ENCODE measurements at regions not wholly inside any gene's neighbourhood (a gene's known extent, or its start where the extent isn't known, plus 50 kb on each side); places are given as distances from the start of the nearest gene placed in this dataset.

GRCh38 chr3:74673326-74673725, 58.9 kb upstream of the CNTN3 start:
- no peak overlapping the region for H3K4me3 ChIP-seq (ENCODE audit: low read length)
- POLR2A ChIA-PET, result no interaction called here
- H3K27ac Mint-ChIP-seq, result no peak overlapping the region

GRCh38 chr3:74664606-74665005, 50.1 kb upstream of the CNTN3 start:
- Mint-ChIP-seq H3K36me3 (no peaks in the 10 kb centered on the region), H3K4me1 (no peaks in the 10 kb centered on the region), H3K9me3 (peaks cover 3 to 34% (median 13%) of the 10 kb centered on the region in 11 donors), H3K4me3 (no peak overlapping the region), H3K27me3 (no peaks in the 10 kb centered on the region), H3K27ac (no peak overlapping the region)
- Histone ChIP-seq H3K4me1 (ENCODE audit: control insufficient read depth in 2 of 2, insufficient read depth in 2 of 2, low read length in 2 of 2) (no peaks in the 10 kb centered on the region), H3K4me3 (ENCODE audit: low read length) (no peak overlapping the region), H3K27me3 (ENCODE audit: control insufficient read depth in 2 of 2, insufficient read depth in 2 of 2, low read length in 2 of 2) (no peaks in the 10 kb centered on the region), H3K27ac (ENCODE audit: low read depth, low read length) (no peak overlapping the region), H3K36me3 (ENCODE audit: control insufficient read depth in 2 of 3, insufficient read depth in 3 of 3, low read length in 3 of 3) (no peaks in the 10 kb centered on the region), H3K9me3 (ENCODE audit: control insufficient read depth in 2 of 3, low read length in 3 of 3) (no peaks in the 10 kb centered on the region)
- POLR2A ChIA-PET, result no interaction called here
- DNase-seq (no peak), ATAC-seq (no peak)
- CTCF ChIA-PET, result no interaction called here
- intact Hi-C loops (cut with micrococcal nuclease), result no loop called here

More at GRCh38 chr3:74673326-74673725, 58.9 kb upstream of the CNTN3 start:
- H3K4me1 ChIP-seq (ENCODE audit: control insufficient read depth in 2 of 2, insufficient read depth in 2 of 2, low read length in 2 of 2), result no peaks in the 10 kb centered on the region
- H3K27me3 Mint-ChIP-seq, result no peaks in the 10 kb centered on the region
- no peaks in the 10 kb centered on the region for H3K27me3 ChIP-seq (ENCODE audit: control insufficient read depth in 2 of 2, insufficient read depth in 2 of 2, low read length in 2 of 2)
- H3K9me3 Mint-ChIP-seq, result peaks cover 0 to 15% (median 5%) of the 10 kb centered on the region in 11 donors
- H3K9me3 ChIP-seq (ENCODE audit: control insufficient read depth in 2 of 3, low read length in 3 of 3), result no peaks in the 10 kb centered on the region
- H3K4me3 Mint-ChIP-seq, result no peak overlapping the region
- H3K36me3 Mint-ChIP-seq, result no peaks in the 10 kb centered on the region
- CTCF ChIA-PET, result no interaction called here
- no peak overlapping the region for H3K27ac ChIP-seq (ENCODE audit: low read depth, low read length)
- DNase-seq (no peak), ATAC-seq (no peak)
- intact Hi-C loops (cut with micrococcal nuclease), result no loop called here
- H3K4me1 Mint-ChIP-seq, result no peaks in the 10 kb centered on the region
- H3K36me3 ChIP-seq (ENCODE audit: control insufficient read depth in 2 of 3, insufficient read depth in 3 of 3, low read length in 3 of 3), result no peaks in the 10 kb centered on the region
